HuH-7 (cell line): ENCODE measurements at regions not wholly inside any gene's neighbourhood (a gene's known extent, or its start where the extent isn't known, plus 50 kb on each side); places are given as distances from the start of the nearest gene placed in this dataset.
"Not testable (repeated sequence)": the region's sequence is repeated elsewhere in the genome, so short reads cannot be mapped to it uniquely, and the experiment has no call there.

Experiments used
- DNase-seq: peaks from one replicate; pipeline ENCODE4 v3.0.0; 2011; ENCODE audit warnings: low spot score

DNA sequence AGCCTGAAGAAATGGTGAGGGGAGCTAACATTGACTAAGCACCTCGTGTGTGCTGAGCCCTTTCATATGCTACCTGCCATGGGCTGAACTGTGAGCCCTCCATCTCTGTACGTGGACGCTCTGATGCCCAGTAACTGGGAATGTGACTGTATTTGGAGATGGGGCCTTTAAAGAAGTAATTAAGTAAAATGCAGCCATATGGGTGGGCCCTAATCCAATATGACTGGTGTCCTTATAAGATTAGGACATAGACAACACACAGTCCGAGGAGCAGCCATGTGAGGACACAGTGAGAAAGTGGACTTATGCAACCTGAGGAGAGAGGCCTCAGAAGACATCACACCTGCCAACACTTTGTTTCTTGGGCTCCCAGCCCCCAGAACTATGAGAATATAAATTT, 92.7 kb upstream of the ATP1B1 start:
- DNase-seq = no peak

DNA sequence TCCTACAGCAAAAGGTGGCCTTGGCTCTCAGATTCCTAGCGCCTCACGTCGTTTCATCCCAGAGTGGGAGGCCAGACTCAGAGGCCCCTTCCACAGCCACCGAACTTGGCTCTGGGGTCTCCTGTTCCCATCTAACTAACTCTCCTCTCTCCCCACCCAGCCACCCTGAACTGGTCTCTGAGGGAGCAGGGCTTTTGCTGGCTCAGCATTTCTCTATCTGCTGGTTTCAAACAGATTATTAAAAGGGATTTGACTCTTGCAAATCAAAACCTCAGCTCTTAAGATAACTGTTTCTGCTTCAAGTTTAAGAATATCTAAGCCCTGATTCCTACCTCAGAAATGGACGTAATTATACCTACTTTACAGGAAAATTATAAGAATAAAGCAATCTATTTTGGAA, 91.0 kb upstream of the ATP1B1 start:
- DNase-seq = no peak

DNA sequence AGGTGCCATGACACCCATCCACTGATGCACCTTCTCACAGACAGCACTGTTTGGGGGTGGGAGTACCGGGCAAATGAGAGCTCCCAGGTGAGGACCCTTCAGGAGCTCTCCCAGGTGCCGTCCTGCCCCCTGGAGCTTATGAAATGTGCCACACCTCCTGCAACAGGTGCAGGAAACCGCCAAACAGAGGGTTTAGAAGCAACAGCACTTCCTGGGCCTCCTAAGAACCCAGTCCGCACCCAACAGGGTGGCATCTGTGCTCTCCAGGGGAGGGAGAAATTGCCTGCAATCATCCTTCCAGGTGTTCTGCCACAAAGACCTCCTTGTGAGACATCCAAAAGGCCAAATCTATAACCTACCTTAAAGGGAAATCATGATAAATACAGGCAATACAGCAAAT, 87.7 kb upstream of the ATP1B1 start:
- no peak for DNase-seq

DNA sequence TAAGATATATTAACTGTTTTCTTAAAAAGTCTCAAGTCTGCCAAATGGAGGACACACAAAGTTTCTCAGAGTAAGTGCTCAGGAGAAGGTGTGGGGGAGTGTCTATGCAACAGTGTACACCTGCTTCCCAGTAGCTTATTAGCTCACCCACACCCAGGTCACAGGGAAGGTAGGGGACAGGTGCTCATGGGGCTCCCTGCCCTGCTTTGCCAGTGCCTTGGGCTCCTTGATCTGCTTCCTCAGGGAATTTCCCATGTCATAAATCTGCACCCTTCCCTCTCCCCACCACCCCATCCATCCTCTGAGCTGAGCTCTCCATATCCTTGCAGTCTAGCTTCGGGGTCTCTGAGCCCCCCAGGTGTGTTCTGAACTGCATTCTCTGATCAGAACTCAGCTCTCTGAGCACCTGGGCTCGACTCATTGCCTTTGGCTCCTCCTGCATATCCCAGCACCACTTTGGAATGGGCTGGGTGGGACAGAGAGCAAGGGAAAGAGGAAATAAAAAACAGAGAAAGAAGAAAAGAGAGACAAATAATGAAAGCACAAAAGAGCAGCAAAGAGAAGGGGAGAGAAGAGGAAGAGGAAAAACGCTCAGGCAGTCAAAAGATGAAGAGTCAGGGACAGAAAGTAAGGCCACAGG, 87.0 kb upstream of the ATP1B1 start:
- DNase-seq = no peak

DNA sequence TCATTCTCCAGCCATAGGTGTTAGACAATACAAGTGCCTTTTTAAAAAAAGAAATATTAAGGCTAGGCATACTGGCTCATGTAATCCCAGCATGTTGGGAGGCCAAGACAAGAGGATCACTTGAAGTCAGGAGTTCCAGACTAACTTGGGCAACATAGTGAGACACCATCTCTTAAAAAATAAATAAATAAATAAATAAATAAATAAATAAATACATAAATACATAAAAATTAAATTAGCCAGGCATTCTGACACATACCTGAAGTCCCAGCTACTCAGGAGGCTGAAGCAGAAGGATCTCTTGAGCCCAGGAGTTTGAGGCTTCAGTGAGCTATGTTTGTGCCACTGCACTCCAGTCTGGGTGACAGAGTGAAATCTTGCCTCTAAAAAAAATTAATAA, 85.8 kb upstream of the ATP1B1 start:
- DNase-seq = no peak

DNA sequence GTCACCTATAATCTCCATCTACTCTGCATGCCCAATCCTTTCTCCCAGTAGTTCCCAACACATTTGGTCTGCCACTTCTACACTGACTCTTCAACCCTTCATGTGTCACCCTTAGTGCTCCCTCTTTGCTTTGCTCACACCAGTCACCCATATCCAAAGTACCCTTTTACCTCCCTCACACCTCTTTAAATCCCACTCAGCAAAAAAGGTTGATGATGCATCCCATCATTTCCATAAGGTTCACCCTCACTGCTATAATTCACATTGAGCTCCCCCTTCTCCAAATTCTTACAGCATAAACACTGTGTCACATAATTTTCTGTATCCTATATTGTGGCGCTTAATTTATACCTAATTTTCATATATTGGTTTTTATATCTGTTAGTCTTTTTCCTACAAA, 83.8 kb upstream of the ATP1B1 start:
- DNase-seq = no peak

DNA sequence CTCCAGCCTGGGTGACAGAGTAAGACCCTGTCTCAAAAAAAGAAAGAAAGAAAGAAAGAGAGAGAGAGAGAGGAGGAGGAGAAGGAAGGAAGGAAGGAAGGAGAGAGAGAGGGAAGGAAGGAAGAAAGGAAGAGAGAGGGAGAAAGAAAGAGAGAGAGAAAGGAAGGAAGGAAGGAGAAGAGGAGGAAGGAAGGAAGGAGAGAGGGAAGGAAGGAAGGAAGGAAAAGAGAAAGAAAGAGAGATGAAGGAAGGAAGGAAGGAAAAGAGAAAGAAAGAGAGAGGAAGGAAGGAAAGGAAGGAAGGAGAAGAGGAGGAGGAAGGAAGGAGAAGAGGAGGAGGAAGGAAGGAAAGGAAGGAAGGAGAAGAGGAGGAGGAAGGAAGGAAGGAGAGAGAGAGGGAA, 82.2 kb upstream of the ATP1B1 start:
- no peak for DNase-seq

DNA sequence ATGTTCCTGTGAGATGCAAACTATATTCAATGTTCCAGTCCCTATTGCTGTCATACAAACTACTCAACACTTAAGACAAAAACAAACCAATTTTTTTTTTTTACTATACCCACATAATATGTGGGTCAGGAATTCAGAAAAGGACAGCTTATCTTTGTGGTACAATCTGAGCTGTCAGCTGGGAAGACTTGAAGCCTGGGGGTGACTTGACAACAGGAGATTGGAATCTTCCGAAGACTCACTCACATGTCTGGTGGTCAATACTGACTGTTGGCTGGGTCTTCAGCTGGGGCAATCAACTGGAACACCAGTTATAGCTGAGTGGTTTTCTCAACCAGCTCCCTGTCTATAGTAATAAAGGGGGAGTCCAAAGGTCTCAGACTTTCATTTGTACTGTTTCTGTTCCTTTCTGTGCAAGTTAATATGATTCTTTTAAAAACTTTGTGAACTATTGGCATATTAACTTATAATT, 81.7 kb upstream of the ATP1B1 start:
- DNase-seq = peak; percentile 23

DNA sequence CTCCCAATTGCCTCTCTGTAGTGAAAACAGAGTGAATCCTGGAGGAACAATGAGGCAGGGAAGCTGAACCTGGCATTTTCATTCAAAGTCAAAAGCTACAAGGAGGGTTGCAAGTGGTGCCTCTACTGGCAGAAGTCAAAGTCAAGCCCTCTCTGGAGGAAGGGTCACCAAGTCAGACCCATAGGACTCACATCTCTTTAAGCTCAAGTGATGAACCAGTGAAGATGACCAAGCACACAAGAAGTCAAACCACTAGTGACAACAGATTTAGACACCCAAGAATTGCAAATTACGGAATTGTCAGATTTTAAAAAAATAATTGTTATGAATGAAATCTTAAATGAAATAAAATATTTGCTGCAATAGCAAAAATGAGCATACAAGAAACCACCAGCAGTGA, 81.1 kb upstream of the ATP1B1 start:
- no peak for DNase-seq

DNA sequence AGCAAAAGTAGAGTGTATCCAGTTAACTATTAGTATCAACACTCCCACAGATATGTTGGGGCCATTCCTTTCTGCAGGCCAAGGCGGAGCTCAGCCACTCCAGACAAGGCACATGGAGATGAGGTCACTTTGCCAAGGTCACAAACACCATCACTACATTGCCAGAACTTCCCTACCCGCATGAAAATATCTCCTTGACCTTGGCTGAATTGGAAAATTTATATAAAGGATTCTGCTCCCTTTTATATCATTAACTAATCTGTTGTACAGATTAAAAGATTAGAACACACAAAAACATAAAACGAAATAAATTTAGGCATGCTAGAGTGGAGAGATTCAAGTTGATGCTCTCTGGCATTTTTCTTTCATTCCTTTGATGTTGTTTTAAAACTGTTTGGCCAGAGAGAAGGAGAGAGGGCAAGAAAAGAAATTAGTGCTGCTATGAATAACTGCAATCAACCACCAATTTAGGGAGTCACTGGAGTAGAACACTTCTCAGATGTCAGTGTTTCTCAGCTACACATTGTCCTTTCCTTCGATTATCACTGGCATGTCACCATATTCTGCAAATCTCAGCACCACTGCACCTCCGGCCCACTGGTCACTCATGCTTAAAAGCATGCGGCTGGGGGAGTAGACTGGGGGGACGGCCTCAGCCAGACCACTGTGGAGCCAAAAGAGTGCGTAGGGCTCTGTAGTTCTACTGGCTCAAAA, 78.7 kb upstream of the ATP1B1 start:
- no peak for DNase-seq

DNA sequence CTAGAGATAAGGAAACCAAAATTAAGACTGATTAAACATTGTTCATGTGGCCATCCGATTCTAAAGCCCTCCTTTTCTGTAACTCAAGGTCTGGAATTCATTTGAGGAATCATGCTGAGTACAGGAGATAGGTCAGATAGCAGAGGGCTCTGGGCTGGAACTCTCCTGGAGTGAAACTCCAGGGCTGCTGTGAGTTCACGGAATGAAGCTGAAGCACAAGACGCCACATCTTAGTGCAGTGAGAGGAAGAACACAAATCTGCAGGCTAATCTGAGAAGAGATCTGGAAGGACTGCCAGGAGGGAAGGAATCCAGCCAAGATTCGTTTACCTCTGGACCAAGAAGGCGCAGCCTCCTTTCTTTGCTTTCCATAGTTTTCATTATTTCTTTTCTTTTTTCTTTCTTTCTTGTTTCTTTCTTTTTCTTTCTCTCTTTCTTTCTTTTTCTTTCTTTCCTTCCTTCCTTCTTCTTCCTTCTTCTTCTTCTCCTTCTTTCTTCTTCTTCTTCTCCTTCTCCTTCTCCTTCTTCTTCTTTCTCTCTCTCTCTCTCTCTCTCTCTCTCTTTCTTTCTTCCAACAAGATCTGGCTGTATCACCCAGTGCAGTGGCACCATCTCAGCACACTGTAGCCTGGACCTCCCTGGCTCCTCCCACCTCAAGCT, 74.8 kb upstream of the ATP1B1 start:
- no peak for DNase-seq

DNA sequence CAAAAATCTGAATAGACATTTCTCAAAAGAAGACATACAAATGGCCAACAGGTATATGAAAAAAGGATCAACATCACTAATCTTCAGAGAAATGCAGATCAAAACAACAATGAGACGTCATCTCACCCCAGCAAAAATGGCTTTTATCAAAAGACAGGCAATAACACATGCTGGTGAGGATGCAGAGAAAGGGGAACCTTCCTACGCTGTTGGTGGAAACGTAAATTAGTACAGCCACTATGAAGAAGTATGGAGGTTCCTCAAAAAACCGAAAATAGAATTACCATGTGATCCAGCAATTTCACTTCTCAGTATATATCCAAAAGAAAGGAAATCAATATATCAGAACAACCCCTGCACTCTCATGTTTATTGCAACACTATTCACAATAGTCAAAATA, 65.1 kb upstream of the ATP1B1 start:
- DNase-seq = no peak

DNA sequence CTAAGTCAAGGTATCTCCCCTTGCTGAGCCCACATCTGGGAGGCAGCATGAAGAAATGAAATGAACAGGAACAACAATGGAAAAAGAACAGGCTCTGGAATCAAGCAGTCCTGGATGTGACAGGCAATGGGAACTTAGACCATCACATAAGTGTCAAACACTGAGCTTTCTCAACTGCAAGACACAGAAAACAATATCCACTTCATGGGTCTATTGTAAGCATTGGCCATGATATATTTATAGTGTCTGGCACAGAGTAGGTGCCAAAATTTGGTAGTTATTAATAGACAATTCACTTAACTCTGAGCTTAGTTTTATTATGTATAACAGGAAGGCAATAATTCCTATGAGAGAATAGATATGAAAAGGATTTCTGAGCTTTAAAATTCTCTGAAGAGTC, 64.1 kb upstream of the ATP1B1 start:
- no peak for DNase-seq

DNA sequence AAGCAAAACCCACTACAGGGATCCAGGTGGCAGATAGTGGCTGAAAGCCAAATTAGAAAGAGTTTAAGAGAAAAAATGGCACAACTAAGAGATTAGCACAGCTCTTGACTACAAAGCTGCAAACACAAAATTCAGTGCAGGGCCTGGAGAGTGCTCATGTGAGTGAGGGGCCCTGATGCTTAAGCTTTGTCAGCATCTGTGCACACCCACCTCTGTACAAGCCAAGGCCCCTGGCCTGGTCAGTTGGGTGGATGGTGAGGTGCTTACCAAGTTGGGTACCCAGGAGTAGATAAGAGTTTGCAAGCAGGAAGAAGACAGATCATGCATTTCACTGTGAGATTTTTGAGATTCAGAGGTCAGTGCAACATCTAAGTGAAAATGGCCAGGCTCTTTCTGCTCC, 62.7 kb upstream of the ATP1B1 start:
- no peak for DNase-seq

DNA sequence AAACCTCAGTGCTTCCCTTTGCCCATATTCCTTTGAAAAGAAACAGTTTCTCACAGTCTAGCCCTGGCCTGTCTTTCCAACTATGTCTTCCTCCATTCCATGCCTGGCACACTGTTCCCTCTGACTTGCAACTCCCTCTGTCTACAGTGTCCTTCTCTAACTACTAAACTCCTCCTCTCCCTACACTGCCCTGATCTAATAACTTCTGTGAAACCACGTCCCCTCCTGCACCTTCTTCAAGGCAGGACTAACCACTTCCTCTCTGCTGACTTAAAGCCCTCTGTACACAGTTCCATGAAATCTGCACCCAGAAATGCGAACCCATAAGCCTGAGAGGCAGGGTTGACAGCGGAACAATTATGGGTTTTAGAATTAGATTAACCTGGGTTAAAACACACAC, 62.2 kb upstream of the ATP1B1 start:
- DNase-seq = no peak

DNA sequence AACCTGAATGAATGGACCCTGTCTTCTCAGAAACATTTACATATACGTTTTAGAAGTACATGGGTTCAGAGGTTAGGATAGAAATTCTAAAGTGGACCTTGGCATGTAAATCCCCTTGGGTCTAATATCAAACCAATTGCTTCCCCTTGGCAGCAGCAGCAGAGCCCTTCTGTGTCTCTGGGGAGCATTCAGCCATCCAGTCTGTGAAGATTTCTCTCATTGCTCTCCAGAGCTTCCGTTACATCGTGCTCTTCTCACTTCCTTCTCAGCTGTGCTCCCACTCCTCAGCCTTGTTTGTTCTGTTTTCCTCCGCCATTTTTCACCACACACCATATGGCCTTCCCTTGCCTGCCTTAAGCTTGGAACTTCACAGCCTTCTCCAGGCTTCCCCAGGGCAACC, 61.5 kb upstream of the ATP1B1 start:
- DNase-seq = no peak

DNA sequence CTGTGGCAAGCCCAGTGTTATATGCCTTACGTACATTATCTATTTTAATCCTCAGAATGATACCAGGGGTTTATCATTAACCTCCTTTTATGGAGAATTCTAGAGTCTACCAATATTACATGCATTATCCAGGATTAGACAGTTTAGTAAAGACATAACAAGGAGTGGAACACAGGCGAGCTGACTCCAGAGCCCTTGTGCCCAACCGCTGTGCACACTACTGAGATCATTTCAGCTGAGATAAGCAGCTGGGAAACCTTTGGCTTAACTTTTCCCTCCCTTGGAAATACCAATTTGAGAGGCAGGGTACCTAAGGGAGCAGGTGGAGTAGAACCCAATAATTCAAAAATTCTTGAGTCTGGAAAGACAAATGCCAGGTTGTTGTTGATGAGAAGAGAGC, 59.8 kb upstream of the ATP1B1 start:
- no peak for DNase-seq

DNA sequence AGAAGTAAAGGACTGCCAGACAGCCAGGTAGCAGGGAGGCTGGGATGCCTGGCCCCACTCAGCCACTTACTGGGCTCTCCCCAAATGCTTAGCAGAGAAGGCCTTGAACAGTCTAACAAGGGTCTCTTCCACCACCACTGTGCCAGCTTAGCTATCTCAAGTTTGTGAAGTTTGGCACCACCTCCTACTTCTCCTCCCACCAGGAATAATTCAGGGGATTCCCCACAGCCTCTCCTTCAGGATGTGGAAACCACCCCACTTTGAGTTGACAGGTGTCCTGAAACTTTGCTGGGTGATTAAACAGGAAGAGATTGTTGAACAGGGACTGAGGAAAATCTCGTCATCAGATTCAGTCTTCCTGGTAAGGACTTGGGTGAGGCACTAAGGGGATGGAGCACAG, 59.4 kb upstream of the ATP1B1 start:
- DNase-seq = no peak

DNA sequence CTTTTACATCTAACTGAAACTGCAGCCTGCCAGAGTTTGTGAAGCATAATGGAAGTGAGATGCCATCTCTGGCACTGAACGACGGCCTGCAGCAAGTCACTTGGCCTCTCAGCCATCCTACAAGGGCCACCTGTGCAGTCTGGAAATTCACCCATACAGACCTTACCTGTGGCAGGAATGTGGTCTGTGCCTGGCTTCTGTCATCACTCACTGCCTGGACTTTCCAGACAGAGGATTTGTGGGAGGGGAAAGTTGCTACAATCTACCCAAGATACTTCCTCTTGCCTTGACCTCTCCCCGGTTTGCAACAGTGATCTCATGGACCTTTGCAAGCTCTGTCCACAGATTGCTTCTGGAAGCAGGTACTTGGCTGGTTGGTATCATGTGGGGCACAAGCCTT, 58.4 kb upstream of the ATP1B1 start:
- DNase-seq = no peak

DNA sequence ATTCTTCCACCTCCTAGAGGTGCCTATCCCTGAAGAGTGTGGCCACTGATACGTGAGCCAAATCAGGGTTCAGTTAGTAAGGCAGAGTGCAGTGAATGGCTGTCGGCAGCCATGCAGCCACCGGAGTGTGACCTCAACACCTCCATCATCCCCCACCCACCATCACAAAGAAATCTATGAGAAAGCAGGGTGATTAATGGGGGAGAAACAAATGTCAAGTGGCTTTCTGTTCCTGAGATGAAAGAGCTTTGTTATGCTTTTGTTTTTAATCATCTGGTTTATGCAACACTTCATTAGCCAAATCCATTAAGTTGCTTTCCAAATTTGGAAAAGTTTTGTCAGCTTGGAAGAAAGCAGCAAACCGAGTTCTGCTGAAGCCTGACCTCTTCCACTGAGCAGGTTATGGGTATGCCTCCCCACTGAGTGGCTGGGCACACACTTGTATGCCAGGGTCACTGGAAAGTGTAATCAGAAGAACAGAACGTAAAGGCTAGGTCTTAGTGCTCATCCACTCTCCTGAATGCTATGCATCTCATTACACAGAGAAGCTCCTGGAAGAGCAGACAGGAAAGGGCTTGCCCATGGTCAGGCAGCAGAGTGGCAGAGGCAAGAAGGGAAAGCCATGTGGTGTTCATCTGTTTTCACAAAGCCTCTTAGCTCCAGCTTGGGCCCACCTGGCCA, 57.1 kb upstream of the ATP1B1 start:
- no peak for DNase-seq

DNA sequence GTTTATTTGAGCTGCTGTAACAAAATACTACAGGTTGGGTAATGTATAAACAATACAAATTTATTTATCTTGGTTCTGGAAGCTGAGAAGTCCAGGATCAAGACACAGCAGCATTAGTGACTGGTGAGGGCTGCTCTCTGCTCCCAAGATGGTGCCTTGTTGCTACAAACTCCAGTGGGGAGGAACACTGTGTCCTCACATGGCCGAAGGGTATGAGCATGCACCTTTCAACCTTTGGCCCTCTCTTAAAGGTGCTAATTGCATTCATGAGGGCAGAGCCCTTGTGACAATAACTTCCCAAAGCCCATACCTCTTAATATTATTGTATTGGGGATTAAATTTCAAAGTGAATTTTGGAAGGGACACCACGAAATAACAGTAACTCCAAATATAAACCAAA, 55.3 kb upstream of the ATP1B1 start:
- DNase-seq = no peak

DNA sequence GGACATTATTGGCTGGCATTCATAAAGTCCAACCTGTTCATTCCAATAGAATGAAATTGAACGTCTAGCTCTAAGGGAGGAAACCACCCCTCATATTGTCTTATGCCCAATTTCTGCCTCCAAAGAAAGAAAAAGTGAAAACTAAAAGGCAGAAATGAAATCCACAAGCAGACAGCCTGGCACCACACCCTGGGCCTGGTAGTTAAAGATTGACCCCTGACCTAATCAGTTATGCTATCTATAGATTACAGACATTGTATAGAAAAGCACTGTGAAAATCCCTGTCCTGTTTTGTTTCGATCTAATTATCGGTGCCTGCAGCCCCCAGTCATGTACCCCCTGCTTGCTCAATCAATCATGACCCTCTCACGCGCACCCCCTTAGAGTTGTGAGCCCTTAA, 54.3 kb upstream of the ATP1B1 start:
- not testable (repeated sequence) for DNase-seq

DNA sequence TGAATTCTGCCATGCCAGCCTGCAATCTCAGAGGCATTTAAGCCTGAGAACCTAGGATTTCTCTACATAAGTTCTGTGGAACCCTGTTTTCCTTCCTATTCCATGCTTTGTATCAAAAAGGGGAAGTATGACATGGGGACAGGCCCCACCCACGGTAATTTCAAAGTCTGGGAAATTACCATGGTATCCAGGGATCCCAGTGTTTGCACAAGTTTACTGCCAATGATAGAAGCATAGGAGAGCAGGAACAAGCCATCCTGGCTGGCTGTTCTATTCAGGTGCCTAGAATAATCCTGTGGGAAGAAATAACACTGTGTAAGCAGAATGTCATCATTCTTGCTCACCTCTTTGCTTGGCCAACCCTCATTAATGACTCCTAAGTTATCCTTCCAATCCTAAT, 53.8 kb upstream of the ATP1B1 start:
- no peak for DNase-seq
